ENCODE measurements at regions not wholly inside any gene's neighbourhood (a gene's known extent, or its start where the extent isn't known, plus 50 kb on each side); places are given as distances from the start of the nearest gene placed in this dataset.
A peak's percentile ranks its signal among the peaks of the same experiment; 100 is the strongest.

GRCh38 chr5:127993476-127993875, 90.1 kb upstream of the SLC12A2 start:
- no peak overlapping the region for H3K4me3 ChIP-seq (ENCODE audit: low read depth, low read length)
- no peak for TF ChIP-seq CTCF (IDR thresholded peaks at IDR 0.05; ENCODE audit: insufficient read depth, low read length, missing control alignments)
- ChIA-PET CTCF (no interaction called here), POLR2A (interaction anchor here (0.6 kb wide), 1 partner anchor 33 kb away, joined by 3 read pairs; no protein-coding TSS in a partner anchor)
- DNase-seq (ENCODE audit: low read depth, low spot score) = no peak

DNA sequence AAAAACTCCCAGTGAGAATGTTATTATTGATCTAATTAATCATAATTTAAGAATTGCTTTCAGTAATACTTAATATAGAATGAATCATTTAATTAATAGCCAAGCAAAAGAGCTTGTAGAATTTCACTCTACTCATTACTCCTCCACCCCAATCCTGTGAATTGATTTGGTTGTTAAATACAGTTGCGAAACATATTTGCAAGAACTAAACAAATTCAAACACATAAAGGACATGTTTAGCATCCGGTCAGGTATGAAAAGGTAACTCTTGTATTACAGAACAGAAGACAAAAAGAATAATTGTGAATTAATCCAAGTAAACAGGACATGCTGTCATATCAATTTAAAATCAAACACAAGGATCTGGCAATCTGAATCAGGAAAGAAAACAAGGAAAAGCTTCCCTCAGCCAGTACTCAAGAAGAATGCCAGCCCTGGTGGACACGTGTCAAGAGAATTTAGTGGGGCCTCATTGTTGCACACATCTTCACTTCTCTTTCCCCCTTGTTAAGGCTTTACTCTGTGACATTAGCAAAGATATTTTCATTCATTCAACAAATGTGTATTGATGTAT, 89.4 kb upstream of the SLC12A2 start:
- TF ChIP-seq CTCF (IDR thresholded peaks at IDR 0.05; ENCODE audit: insufficient read depth, low read length, missing control alignments) = no peak
- CTCF ChIA-PET = no interaction called here
- no peak overlapping the region for H3K4me3 ChIP-seq (ENCODE audit: low read depth, low read length)
- DNase-seq (ENCODE audit: low read depth, low spot score) = no peak
- POLR2A ChIA-PET = no interaction called here

DNA sequence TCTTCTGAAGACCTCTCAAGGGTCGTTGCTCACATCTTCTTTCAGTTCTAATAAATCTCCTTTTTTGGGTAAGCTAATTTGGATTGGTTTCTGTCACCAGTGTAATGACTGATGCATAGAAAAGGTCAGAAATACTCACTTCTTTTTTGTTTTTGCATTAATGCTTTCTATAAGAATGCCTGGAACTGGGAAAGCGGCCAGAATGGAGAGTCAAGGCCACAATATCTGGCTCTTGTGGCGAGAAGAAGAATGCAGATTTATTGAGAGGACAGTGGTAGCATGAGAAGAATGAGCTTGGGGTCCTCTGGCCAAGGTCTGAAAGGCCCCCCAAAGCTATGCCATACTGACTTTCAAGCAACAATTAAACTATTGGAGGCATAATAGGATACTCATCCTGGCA, 88.0 kb upstream of the SLC12A2 start:
- no peak for TF ChIP-seq CTCF (IDR thresholded peaks at IDR 0.05; ENCODE audit: insufficient read depth, low read length, missing control alignments)
- peak; percentile 40 for DNase-seq (ENCODE audit: low read depth, low spot score)
- ChIA-PET CTCF (no interaction called here), POLR2A (no interaction called here)
- no peak overlapping the region for H3K4me3 ChIP-seq (ENCODE audit: low read depth, low read length)

DNA sequence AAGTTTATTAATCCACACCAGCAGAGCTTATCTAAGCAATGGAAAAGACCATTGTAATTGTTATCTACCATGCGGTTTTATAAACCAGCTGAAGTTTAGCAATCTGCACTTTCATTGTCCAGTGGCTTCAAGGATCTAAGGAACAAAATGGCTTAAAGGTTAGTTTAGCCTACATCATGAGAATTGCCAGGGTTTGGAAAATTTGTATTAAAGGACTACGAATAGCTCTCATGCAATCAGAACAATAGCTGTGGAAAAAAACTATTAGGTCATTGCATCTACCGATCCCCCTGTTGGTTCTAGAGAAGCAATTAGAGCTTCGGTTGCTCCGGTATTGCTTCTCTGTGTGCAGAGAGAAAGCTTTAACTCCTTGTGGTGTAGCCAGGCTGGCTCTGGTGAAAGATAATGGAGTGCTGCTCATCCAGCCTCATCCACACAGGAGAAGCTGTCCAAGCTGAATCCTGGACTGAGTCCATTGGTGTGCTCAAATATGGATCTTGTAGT, 86.3 kb upstream of the SLC12A2 start:
- no peak overlapping the region for H3K4me3 ChIP-seq (ENCODE audit: low read depth, low read length)
- POLR2A ChIA-PET = no interaction called here
- CTCF ChIA-PET = no interaction called here
- DNase-seq (ENCODE audit: low read depth, low spot score) = no peak
- no peak for TF ChIP-seq CTCF (IDR thresholded peaks at IDR 0.05; ENCODE audit: insufficient read depth, low read length, missing control alignments)

DNA sequence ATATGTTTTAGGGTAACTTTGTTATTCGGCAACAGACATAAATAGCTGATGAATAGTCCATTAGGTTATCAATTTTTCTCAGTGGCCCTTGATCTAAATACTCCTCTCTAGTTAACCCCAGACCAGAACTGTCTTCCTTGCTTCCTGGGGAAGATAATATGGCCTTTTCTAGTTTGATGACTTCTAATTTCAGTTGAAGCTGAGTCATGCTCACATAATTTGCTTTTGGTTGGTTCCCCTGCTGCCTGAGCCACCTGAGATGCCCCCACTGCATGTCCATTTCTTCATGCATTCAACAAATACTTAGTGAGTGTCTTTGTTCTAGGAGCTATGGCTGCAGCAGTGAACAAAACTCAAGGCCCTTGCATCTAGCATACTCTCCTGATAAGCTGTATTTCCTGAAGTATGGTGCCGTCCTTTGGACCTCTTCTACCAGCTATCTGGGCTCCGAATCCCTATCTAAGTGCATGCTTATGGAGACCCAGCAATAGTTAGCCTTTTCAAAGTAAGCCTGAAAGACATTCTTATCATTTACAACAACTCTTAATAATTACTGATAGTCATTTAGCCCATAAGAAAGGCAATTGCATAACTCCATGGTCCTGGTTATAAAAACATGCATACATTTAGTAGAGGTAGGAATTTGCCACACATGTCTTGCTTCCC, 84.5 kb upstream of the SLC12A2 start:
- DNase-seq (ENCODE audit: low read depth, low spot score) = no peak
- ChIA-PET POLR2A (no interaction called here), CTCF (interaction anchor here (0.9 kb wide), 1 partner anchor 11 kb away, joined by 4 read pairs; no protein-coding TSS in a partner anchor)
- no peak for TF ChIP-seq CTCF (IDR thresholded peaks at IDR 0.05; ENCODE audit: insufficient read depth, low read length, missing control alignments)
- H3K4me3 ChIP-seq (ENCODE audit: low read depth, low read length) = no peak overlapping the region

GRCh38 chr5:127999909-128000308, 83.7 kb upstream of the SLC12A2 start:
- H3K4me3 ChIP-seq (ENCODE audit: low read depth, low read length) = no peak overlapping the region
- ChIA-PET POLR2A (no interaction called here), CTCF (no interaction called here)
- no peak for DNase-seq (ENCODE audit: low read depth, low spot score)
- no peak for TF ChIP-seq CTCF (IDR thresholded peaks at IDR 0.05; ENCODE audit: insufficient read depth, low read length, missing control alignments)

All from AG04449 (cell line).